GM19023 (cell line): ENCODE measurements at regions not wholly inside any gene's neighbourhood (a gene's known extent, or its start where the extent isn't known, plus 50 kb on each side); places are given as distances from the start of the nearest gene placed in this dataset.
"Not testable (repeated sequence)": the region's sequence is repeated elsewhere in the genome, so short reads cannot be mapped to it uniquely, and the experiment has no call there.

ENCODE experiments used
- ATAC-seq: cut with Tn5 transposase; IDR thresholded peaks from one replicate; pipeline ENCODE4 v1.9.1; 2021; ENCODE audit warnings: mild to moderate bottlenecking, moderate library complexity; ENCODE audit not compliant: unreplicated experiment

DNA sequence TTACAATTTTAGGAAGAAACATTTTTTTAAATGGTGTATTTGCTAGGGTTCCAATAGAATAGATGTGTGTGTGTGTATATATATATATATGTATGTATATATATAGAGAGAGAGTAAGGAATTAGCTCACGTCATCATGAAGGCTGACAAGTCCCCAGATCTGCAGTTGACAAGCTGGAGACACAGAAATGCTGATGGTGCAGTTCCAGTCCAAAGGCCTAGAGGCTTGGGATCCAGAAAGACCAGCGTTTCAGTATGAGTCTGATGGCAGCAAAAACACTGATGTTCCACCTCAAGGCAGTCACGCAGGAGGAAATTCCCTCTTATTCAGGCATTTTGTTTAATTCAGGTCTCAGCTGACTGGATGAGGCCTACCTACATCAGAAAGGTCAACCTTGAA, 386.8 kb downstream of the PTH2R start:
- no peak for ATAC-seq

- no peak for ATAC-seq
Measured at GRCh38 chr2:208794288-208794975, 387.8 kb downstream of the PTH2R start.

GRCh38 chr2:208798698-208799097, 392.1 kb downstream of the PTH2R start:
- ATAC-seq, result no peak

GRCh38 chr2:208799397-208799796, 392.8 kb downstream of the PTH2R start:
- no peak for ATAC-seq

DNA sequence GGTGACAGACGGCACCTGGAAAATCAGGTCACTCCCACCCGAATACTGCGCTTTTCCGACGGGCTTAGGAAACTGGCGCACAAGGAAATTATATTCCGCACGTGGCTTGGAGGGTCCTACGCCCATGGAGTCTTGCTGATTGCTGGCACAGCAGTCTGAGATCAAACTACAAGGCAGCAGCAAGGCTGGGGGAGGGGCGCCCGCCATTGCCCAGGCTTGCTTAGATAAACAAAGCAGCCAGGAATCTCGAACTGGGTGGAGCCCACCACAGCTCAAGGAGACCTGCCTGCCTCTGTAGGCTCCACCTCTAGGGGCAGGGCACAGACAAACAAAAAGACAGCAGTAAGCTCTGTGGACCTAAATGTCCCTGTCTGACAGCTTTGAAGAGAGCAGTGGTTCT, 394.3 kb downstream of the PTH2R start:
- ATAC-seq, result not testable (repeated sequence)

DNA sequence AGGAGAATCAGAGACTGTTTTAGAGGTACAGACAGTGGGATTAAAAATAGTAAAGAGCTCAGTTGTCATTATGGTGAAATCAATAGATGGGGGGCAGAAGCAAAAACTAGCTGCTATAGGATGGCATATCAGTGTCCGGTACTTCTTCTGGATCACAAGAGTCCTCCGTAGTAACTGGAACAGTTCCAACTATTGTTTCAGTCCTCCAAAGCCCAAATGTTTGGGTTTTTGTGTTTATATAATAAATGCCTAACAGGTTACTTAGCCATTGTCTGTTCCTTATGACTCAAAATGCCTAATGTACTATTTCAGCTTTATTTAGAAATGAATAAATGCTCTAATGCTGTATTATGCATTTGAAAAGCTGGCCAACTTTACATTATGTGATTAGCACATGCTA, 401.2 kb downstream of the PTH2R start:
- ATAC-seq, result no peak

DNA sequence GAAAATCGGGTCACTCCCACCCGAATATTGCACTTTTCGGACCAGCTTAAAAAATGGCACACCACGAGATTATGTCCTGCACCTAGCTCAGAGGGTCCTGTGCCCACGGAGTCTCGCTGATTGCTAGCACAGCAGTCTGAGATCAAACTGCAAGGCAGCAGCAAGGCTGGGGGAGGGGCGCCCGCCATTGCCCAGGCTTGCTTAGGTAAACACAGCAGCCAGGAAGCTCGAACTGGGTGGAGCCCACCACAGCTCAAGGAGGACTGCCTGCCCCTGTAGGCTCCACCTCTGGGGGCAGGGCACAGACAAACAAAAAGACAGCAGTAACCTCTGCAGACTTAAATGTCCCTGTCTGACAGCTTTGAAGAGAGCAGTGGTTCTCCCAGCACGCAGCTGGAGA, 405.3 kb downstream of the PTH2R start:
- ATAC-seq, result not testable (repeated sequence)

DNA sequence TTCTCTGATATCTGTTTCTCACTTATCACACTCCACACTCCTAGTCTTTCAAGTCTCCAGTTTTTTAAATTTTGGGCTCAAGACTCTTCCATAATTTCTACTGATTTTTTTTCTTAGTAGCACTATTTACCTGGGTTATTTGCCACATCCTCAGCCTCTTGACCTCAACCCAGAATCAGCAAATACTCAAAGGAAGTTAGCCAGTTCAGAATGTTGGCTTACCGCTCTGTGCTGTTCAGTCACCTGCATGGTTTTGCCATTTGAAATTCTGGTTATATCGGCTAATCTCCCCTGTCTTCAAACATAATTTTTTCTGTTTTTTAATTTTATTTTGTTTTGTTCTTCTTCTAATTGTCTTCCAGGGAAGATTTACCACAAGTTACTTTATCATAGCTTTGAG, 412.6 kb downstream of the PTH2R start:
- ATAC-seq, result no peak

GRCh38 chr2:208820014-208820688, 413.6 kb downstream of the PTH2R start:
- ATAC-seq, result no peak

DNA sequence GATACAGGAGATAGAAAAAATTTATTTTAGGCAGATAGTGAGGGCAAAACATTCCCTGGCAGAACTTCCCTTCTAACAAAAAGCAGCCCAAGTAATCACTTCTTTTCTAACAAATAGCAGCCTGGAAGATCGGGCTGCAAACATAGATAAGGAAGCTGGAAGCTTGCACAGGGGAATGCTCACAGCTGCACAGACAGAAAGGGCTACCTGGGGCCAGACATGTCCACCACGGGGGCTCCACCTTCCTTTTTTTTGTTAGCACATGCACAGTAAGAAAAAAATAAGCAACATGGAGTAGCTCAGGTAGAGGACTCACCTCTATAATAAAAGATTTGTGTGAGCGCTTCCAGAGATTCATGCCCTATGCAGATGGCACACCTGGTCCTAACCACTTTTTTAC, 420.5 kb downstream of the PTH2R start:
- ATAC-seq, result no peak

- ATAC-seq, result no peak
Measured at GRCh38 chr2:208827549-208828221, 421.1 kb downstream of the PTH2R start.

- no peak for ATAC-seq
Measured at GRCh38 chr2:208830203-208830602, 423.6 kb downstream of the PTH2R start.

DNA sequence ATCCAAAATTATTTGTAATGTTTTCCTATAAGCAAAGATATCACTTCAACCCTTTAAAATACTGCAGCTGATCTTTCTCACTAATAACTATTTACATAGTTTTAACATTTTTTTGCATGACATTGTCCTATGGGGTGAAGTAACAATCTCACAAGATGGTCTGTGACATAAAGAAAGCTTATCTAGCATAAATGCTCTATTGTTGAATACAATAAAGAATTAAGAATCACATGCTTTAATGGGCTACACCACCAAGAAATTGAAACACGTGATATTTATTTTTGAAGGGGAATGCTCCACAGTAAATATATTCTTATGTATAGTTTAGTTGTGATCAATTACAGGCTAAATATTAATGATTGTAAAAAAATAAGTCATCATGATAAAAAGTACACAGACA, 441.1 kb downstream of the PTH2R start:
- no peak for ATAC-seq

DNA sequence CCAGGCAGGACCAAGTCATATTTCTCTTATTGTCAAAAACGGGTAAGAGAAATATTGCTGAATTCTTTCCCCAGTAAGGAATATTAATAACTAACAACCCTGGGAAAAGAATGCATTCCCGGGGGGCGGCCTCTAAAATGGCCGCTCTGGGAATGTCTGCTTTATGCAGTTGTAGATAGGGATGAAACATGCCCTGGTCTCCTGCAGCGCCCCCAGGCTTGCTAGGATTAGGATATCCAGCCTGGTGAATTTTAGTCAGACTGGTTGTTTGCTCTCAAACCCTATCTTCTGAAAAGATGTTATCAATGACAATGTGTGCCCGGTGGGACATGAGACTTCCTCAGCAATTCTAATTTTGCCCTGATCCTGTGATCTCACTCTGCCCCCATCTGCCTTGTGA, 448.1 kb downstream of the PTH2R start:
- ATAC-seq, result no peak

DNA sequence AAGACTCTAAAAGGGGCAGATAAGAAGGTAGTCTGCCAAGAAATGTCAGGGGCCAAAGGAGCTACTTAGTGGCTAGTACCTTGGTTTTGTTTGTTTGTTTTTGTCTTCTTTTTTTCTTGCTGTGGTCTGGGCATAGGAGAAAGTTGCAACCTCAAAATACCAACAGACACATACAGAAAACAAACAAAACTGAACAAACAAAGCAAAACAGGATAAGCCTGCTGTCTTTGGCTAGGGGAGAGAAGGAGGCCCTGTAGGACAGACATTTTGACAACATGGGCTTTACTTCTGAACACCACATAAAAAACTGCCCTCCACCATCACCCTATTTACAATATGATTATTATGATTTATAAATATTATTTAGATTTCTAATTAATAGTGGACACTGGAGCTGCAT, 460.8 kb downstream of the PTH2R start:
- ATAC-seq, result no peak

GRCh38 chr2:208872591-208872990, 466.0 kb downstream of the PTH2R start:
- ATAC-seq, result no peak

DNA sequence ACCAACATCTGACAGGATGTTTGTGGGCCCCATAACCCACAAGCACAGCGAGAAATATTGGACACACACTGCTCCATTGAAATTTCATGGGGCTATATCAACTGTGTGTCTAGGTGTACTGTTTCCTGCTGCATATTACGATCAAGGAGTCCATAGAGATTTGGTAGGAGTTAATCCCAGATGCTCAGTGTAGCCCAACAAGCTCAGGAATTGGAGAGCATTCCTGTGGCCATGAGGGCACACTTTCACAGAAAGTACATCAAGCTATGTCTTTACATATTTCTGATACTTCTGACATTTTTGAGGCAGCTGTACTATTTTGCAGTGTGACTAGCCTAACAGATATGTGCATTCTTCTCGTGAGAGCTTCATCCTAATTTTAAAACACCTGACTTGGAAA, 473.1 kb downstream of the PTH2R start:
- ATAC-seq, result no peak

DNA sequence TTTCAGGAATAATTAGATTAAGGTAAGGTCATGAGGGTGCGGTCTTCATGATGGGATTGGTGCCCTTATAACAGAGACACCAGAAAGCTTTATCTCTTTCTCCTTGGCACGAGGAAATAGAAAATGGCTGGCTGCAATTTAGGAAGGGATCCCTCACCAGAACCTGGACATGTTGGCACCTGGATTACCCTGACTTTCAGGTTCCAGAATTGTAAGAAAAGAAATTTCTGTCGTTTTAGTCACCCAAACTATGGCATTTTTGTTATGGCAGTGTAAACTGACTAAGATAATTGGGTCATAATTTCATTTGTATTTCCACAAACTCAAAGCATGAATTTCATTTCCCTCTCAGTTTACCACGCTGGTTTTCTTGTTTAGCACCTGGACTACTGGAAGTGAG, 473.6 kb downstream of the PTH2R start:
- no peak for ATAC-seq

- no peak for ATAC-seq
Measured at GRCh38 chr2:208890486-208890885, 483.9 kb downstream of the PTH2R start.

DNA sequence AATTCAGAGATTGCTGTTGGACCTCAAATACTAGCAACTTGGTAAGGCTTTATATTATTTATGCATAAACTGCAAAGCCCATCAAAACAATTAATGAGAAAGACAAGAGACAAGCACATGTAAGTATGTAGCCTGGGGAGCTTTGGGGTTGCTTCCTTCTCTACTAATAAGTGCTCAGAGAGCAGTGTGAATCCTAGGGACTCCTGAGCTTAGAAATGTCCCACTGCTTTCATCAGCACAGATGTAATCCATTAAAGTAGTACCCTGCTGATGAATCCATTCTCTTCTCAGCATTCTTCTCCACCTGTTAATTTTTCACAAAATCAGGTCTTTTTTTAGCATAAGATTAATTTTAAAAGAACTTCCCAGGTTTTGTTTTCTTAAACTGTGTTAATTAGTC, 485.6 kb downstream of the PTH2R start:
- no peak for ATAC-seq

- ATAC-seq, result no peak
Measured at GRCh38 chr2:208906330-208906729, 499.7 kb downstream of the PTH2R start.

- no peak for ATAC-seq
Measured at GRCh38 chr2:208915401-208915800, 508.4 kb upstream of the MAP2 start.
